ENCODE measurements at regions not wholly inside any gene's neighbourhood (a gene's known extent, or its start where the extent isn't known, plus 50 kb on each side); places are given as distances from the start of the nearest gene placed in this dataset.

DNA sequence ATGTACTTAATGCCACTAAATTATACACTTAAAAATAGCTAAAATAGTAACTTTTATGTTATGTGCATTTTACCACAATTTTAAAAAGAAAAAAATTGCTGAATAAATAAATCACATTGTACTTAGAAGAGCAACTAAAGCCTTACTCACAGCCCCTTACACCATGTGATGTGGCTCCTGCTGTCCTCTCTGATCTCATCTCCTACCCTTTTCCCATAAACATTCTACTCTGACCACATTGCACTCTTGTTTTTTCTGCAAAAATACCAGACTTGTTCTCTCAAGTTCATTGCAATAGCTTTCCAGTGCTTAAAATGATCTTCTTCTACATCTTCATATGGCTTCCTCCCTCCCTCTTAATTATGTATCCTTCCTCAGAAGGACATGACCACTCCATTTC lies 268.4 kb downstream of the ELAVL2 start:
- Histone ChIP-seq H3K27ac (no peak overlapping the region), H3K4me1 (no peaks in the 10 kb centered on the region), H3K9me3 (no peaks in the 10 kb centered on the region), H3K27me3 (no peaks in the 10 kb centered on the region), H3K36me3 (no peaks in the 10 kb centered on the region), H3K4me3 (no peak overlapping the region)
- intact Hi-C loops (cut with DNase I) = no loop called here
- TF ChIP-seq, protein P1, sequence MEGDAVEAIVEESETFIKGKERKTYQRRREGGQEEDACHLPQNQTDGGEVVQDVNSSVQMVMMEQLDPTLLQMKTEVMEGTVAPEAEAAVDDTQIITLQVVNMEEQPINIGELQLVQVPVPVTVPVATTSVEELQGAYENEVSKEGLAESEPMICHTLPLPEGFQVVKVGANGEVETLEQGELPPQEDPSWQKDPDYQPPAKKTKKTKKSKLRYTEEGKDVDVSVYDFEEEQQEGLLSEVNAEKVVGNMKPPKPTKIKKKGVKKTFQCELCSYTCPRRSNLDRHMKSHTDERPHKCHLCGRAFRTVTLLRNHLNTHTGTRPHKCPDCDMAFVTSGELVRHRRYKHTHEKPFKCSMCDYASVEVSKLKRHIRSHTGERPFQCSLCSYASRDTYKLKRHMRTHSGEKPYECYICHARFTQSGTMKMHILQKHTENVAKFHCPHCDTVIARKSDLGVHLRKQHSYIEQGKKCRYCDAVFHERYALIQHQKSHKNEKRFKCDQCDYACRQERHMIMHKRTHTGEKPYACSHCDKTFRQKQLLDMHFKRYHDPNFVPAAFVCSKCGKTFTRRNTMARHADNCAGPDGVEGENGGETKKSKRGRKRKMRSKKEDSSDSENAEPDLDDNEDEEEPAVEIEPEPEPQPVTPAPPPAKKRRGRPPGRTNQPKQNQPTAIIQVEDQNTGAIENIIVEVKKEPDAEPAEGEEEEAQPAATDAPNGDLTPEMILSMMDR (IDR thresholded peaks at IDR 0.05) = no peak
- no peak for TF ChIP-seq POLR2A (IDR thresholded peaks at IDR 0.05)
- no peak for DNase-seq (ENCODE audit: extremely low spot score in 2 of 2)

DNA sequence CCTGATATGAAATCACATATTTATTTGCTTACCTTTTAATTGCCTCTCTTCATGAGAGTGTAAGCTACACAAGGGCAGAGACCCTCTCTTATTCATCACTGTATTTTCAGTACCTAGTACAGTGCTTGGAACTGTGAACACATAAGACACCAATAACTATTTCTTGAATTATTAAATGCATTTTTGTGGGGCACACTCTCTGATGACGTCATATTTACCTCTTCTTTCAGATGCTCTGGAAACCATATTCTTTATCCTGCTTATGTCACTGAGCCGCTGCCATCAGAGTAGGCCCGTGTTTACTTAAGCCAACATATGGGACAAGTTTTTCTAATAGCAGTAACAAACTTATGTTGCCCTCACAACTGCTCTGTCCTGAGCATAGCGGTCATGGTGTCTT lies 266.5 kb downstream of the ELAVL2 start:
- TF ChIP-seq, protein P1 (IDR thresholded peaks at IDR 0.05) = no peak
- TF ChIP-seq POLR2A (IDR thresholded peaks at IDR 0.05) (no peak), POLR2AphosphoS5 (IDR thresholded peaks at IDR 0.05; ENCODE audit: insufficient read depth in 1 of 2, low read depth in 1 of 2) (no peak)
- no peaks in the 10 kb centered on the region for H3K9me3 ChIP-seq
- no peaks in the 10 kb centered on the region for H3K4me1 ChIP-seq
- no peak overlapping the region for H3K27ac ChIP-seq
- no peak for DNase-seq (ENCODE audit: extremely low spot score in 2 of 2)
- no peak overlapping the region for H3K4me3 ChIP-seq
- H3K36me3 ChIP-seq = no peaks in the 10 kb centered on the region
- intact Hi-C loops (cut with DNase I) = no loop called here
- no peaks in the 10 kb centered on the region for H3K27me3 ChIP-seq

DNA sequence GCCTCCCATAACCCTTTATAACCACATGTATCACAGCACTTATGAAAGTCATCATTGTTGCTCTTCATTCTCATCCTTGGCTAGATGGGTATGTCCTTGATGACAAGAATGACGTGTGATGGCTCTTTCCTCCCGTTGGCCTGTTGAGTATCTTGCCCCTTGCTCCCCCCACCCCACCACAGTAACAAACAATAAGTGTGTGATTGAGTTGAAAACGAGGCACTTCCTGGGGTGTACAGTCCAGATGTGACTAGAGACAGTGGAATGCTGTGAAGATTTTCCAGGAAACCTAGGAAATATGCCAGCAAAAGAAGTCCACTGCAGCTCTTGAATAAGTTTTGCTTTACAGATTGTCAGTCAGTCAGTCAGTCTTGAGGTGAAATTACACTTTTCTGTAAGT lies 262.5 kb downstream of the ELAVL2 start:
- H3K27ac ChIP-seq = no peak overlapping the region
- intact Hi-C loops (cut with DNase I) = no loop called here
- H3K4me3 ChIP-seq = no peak overlapping the region
- TF ChIP-seq POLR2AphosphoS5 (IDR thresholded peaks at IDR 0.05; ENCODE audit: insufficient read depth in 1 of 2, low read depth in 1 of 2) (no peak), POLR2A (IDR thresholded peaks at IDR 0.05) (no peak)
- TF ChIP-seq, protein P1 (IDR thresholded peaks at IDR 0.05) = no peak
- H3K36me3 ChIP-seq = no peaks in the 10 kb centered on the region
- no peaks in the 10 kb centered on the region for H3K9me3 ChIP-seq
- no peaks in the 10 kb centered on the region for H3K4me1 ChIP-seq
- H3K27me3 ChIP-seq = no peaks in the 10 kb centered on the region
- no peak for DNase-seq (ENCODE audit: extremely low spot score in 2 of 2)

DNA sequence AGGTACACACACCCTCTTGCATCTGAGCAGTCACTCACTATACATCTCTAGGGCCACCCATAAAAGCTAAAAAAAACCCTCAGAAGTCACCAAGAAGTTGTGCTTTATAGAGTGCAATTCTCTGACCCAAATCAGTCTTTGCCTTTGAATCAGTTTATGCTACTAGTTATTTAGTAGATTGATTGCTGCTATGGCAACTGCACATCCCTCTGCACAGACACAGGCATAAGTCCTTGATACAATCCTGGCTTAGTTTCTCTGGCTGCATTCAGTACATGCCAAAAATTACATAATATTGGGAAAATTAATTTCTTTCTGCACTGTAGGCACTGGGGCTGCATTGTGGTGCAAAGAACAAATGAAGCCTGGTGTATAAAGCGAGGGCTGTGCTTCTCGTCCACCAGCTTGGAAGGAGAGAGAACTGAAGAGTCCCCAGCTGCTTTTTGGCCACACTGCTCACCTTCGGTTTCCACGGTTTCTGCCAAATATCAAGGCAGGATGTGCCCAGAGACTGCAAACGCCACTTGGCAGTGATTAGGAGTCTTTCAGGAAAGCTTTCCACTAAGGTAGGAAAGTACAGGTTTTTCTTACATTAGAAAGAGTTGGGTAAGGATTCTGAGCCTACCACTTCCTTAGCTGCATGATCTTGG lies 258.4 kb downstream of the ELAVL2 start:
- TF ChIP-seq POLR2AphosphoS5 (IDR thresholded peaks at IDR 0.05; ENCODE audit: insufficient read depth in 1 of 2, low read depth in 1 of 2) (no peak), POLR2A (IDR thresholded peaks at IDR 0.05) (no peak)
- TF ChIP-seq, protein P1 (IDR thresholded peaks at IDR 0.05) = no peak
- Histone ChIP-seq H3K9me3 (no peaks in the 10 kb centered on the region), H3K27ac (no peak overlapping the region), H3K4me3 (no peak overlapping the region), H3K36me3 (no peaks in the 10 kb centered on the region), H3K27me3 (no peaks in the 10 kb centered on the region), H3K4me1 (no peaks in the 10 kb centered on the region)
- intact Hi-C loops (cut with DNase I) = no loop called here
- DNase-seq (ENCODE audit: extremely low spot score in 2 of 2) = no peak

DNA sequence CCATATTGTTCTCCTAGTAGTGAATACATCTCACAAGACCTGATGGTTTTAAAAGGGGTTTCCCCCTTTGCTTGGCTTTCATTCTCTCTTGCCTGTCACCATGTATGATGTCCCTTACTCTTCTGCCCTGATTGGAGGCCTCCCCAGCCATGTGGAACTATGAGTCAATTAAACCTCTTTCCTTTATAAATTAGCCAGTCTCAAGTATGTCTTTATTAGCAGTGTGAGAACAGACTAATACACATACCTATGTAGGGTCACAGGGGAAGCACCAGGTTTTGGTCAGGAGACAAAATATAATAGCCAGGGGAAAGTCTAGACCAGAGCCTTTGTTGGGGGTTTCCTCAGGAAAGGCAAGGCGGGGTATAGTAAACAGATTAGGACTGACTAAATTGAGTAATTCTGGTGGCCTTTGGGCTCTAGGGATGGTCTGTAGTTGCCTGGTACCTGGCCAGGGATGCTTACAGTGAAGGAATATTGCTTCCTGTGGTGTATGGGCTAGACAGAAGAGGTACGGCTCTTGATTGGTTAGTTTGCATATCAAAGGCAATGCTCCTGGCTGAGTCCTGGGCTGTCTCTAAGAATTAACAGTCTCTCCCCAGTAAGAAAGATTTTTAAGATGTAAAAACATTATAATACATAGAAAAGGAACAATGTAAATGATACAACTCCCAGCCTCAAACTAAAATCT lies 254.5 kb downstream of the ELAVL2 start:
- no peak overlapping the region for H3K4me3 ChIP-seq
- no peaks in the 10 kb centered on the region for H3K4me1 ChIP-seq
- no peaks in the 10 kb centered on the region for H3K9me3 ChIP-seq
- TF ChIP-seq POLR2AphosphoS5 (IDR thresholded peaks at IDR 0.05; ENCODE audit: insufficient read depth in 1 of 2, low read depth in 1 of 2) (no peak), POLR2A (IDR thresholded peaks at IDR 0.05) (no peak)
- TF ChIP-seq, protein P1 (IDR thresholded peaks at IDR 0.05) = no peak
- no peak overlapping the region for H3K27ac ChIP-seq
- no peaks in the 10 kb centered on the region for H3K27me3 ChIP-seq
- DNase-seq (ENCODE audit: extremely low spot score in 2 of 2) = no peak
- intact Hi-C loops (cut with DNase I) = no loop called here
- no peaks in the 10 kb centered on the region for H3K36me3 ChIP-seq

Data from vagina (tissue), 2 donors.